Right lobe of liver (tissue), 4 donors: ENCODE measurements at regions not wholly inside any gene's neighbourhood (a gene's known extent, or its start where the extent isn't known, plus 50 kb on each side); places are given as distances from the start of the nearest gene placed in this dataset.

Source experiments
- POLR2A ChIP-seq: fragments of 450-650 bp; IDR thresholded peaks from one replicate; pipeline ENCODE4 v1.6.1; 2017; ENCODE audit warnings: antibody characterized with exemption, mild to moderate bottlenecking
- TF ChIP-seq, protein P1 (sequence below), 4 donors: fragments of 200-600 bp in 3 of 4; fragments of 450-650 bp in 1 of 4; IDR thresholded peaks; one replicate each; pipeline versions ENCODE4 v1.5.1 to v1.8.0; 2016 to 2022; ENCODE audit warnings: antibody characterized with exemption in 4 of 4, mild to moderate bottlenecking in 2 of 4
- donor health status: DM: no; HTN: no; CAD: no.
- donor health status: DM: no; HTN: no; CAD: no.
- donor health status: DM: no; HTN: yes; CAD: no.

GRCh38 chr5:162484986-162485385 lies 417.4 kb downstream of the GABRG2 start:
- TF ChIP-seq, protein P1, sequence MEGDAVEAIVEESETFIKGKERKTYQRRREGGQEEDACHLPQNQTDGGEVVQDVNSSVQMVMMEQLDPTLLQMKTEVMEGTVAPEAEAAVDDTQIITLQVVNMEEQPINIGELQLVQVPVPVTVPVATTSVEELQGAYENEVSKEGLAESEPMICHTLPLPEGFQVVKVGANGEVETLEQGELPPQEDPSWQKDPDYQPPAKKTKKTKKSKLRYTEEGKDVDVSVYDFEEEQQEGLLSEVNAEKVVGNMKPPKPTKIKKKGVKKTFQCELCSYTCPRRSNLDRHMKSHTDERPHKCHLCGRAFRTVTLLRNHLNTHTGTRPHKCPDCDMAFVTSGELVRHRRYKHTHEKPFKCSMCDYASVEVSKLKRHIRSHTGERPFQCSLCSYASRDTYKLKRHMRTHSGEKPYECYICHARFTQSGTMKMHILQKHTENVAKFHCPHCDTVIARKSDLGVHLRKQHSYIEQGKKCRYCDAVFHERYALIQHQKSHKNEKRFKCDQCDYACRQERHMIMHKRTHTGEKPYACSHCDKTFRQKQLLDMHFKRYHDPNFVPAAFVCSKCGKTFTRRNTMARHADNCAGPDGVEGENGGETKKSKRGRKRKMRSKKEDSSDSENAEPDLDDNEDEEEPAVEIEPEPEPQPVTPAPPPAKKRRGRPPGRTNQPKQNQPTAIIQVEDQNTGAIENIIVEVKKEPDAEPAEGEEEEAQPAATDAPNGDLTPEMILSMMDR (IDR thresholded peaks at IDR 0.05): no peak
- TF ChIP-seq POLR2A: no peak
